ENCODE measurements at regions not wholly inside any gene's neighbourhood (a gene's known extent, or its start where the extent isn't known, plus 50 kb on each side); places are given as distances from the start of the nearest gene placed in this dataset.
"Not testable (repeated sequence)": the region's sequence is repeated elsewhere in the genome, so short reads cannot be mapped to it uniquely, and the experiment has no call there.

GRCh38 chr11:70595452-70595851 is 197.1 kb downstream of the CTTN start:
- no peak for DNase-seq

- no peak for DNase-seq
Measured at GRCh38 chr11:70596091-70596490, 197.8 kb downstream of the CTTN start.

GRCh38 chr11:70597006-70597555 is 198.8 kb downstream of the CTTN start:
- DNase-seq: no peak

GRCh38 chr11:70597751-70598625 is 199.7 kb downstream of the CTTN start:
- no peak for DNase-seq

GRCh38 chr11:70600911-70601415 is 202.6 kb downstream of the CTTN start:
- not testable (repeated sequence) for DNase-seq

- DNase-seq: no peak
Measured at GRCh38 chr11:70601861-70602538, 203.7 kb downstream of the CTTN start.

- DNase-seq: no peak
Measured at GRCh38 chr11:70603114-70603755, 204.9 kb downstream of the CTTN start.

- no peak for DNase-seq
Measured at GRCh38 chr11:70603756-70604211, 205.5 kb downstream of the CTTN start.

GRCh38 chr11:70604221-70604620 is 205.9 kb downstream of the CTTN start:
- no peak for DNase-seq

GRCh38 chr11:70604630-70605467 is 206.5 kb downstream of the CTTN start:
- no peak for DNase-seq

- no peak for DNase-seq
Measured at GRCh38 chr11:70605468-70605815, 207.1 kb downstream of the CTTN start.

- DNase-seq: no peak
Measured at GRCh38 chr11:70605846-70606245, 207.5 kb downstream of the CTTN start.

- DNase-seq: peak; percentile 12
Measured at GRCh38 chr11:70606248-70606950, 208.1 kb downstream of the CTTN start.

GRCh38 chr11:70606951-70607330 is 208.6 kb downstream of the CTTN start:
- DNase-seq: no peak

- no peak for DNase-seq
Measured at GRCh38 chr11:70607561-70607960, 209.2 kb downstream of the CTTN start.

GRCh38 chr11:70608568-70609470 is 210.5 kb downstream of the CTTN start:
- no peak for DNase-seq

GRCh38 chr11:70610566-70611565 is 212.5 kb downstream of the CTTN start:
- DNase-seq: no peak

GRCh38 chr11:70611821-70612220 is 213.5 kb downstream of the CTTN start:
- no peak for DNase-seq

- no peak for DNase-seq
Measured at GRCh38 chr11:70612459-70613141, 214.3 kb downstream of the CTTN start.

Measured in activated CD4-positive, alpha-beta T cell treated with anti-CD3 and anti-CD28 coated beads for 48 hours (primary cell).